DMS114 treated with DMSO at 0.1 percent for 48 hours (cell line): ENCODE measurements at regions not wholly inside any gene's neighbourhood (a gene's known extent, or its start where the extent isn't known, plus 50 kb on each side); places are given as distances from the start of the nearest gene placed in this dataset.
"Not testable (repeated sequence)": the region's sequence is repeated elsewhere in the genome, so short reads cannot be mapped to it uniquely, and the experiment has no call there.

Experiments used
- DNase-seq: peaks from one replicate; lab custom pipeline; 2025; ENCODE audit not compliant: unreplicated experiment; lab: John Stamatoyannopoulos, UW

DNA sequence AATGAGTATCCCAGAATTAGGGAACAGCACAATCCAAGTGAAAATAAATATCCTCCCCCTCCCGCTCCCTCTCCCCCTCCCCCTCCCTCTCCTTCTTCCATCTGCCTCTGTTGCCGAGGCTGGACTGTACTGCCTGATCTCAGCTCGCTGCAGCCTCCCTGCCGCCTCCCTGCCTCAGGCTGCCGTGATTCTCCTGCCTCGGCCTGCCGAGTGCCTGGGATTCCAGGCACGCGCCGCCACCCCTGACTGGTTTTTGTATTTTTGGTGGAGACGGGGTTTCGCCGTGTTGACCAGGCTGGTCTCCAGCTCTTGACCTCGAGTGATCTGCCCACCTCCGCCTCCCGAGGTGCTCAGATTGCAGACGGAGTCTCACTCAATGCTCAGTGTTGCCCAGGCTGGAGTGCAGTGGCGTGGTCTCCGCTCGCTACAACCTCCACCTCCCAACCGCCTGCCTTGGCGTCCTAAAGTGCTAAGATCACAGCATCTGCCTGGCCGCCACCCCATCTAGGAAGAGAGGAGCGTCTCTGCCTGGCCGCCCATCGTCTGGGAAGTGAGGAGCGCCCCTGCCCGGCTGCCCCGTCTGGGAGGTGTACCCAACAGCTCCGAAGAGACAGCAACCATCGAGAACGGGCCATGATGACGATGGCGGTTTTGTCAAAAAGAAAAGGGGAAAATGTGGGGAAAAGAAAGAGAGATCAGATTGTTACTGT lies 178.9 kb upstream of the IPO5 start:
- not testable (repeated sequence) for DNase-seq

DNA sequence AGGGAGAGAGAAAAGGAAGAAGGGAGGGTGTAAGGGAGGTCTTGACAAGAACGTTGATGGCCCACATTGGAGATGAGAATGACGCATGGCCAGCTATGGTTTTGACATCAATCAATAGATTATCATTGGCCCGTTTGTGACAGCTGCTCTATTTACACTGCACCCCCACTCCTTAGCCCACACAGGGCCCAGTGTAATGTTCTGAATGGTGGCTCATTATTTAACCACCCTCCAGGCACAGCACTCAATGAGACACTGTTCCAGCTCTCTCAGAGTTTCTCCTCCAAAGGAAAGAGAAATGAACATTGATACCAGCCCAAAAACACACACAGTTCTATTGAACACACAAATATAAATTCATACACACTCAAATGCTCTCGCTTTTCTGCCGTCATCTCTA lies 173.0 kb upstream of the IPO5 start:
- DNase-seq, result no peak

DNA sequence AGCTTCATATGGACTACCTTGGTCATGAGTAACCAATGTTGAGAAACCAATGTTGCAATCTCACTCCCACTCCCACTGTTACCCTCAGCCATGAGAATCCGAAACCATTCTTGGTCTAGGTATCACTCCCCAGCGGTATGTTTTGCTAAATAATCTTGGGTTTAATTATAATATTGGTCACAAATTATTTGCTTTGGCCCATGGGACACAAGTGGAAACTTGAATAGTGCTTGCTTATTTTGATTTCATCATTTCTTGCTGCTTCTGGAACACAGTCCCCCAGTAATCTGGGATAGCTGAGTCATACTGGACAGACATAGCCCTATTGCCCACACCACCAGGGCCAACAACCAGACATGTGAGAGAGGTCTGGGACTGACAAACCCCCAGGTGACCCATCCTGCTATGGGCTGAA lies 171.6 kb upstream of the IPO5 start:
- no peak for DNase-seq

GRCh38 chr13:97786510-97786909 lies 167.0 kb upstream of the IPO5 start:
- DNase-seq, result no peak

DNA sequence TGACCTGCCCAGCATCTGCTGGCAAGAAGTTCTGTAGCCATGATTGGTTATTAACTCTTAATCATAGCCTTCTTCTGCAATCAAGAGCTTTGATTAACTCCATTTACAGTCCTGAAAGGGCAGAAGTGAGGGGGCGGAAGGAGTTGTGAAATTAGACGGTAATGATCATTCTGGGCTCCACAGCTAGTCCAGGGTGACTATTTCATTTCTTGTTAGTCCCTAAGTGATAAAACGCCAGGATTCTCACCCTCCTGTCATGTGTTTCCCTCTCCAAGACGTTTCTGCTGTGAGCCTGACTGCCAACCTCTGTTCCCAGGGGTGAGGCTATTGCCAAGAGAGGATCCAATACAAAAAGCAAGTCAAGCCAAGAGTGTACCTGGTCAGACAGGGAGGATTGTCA lies 155.9 kb upstream of the IPO5 start:
- no peak for DNase-seq

GRCh38 chr13:97798171-97798821 lies 155.2 kb upstream of the IPO5 start:
- DNase-seq, result no peak

DNA sequence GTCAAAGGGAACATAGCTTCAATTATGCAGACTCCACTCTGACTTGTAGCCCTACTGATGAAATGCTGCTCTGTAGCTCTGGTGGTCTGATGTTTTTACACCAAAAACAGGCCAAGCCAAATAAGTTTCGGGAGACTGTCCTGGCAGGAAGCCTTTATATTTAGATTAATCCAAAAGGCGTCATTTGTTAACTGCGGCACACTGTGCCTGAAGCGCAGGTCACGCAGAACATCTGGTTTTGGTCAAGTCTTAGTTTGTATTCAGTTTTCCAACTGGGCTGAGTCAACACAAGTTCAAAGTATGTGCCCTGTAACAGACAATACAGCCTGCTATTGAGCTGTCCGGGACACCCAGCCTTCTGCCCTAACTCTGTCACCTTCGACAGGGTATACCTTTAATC lies 154.6 kb upstream of the IPO5 start:
- no peak for DNase-seq

- DNase-seq, result no peak
These were observed 151.3 kb upstream of the IPO5 start for GRCh38 chr13:97802213-97802612.

- no peak for DNase-seq
These were observed 143.9 kb upstream of the IPO5 start for GRCh38 chr13:97809576-97809975.

- no peak for DNase-seq
These were observed 143.3 kb upstream of the IPO5 start for GRCh38 chr13:97810152-97810551.

GRCh38 chr13:97822377-97822776 lies 131.1 kb upstream of the IPO5 start:
- no peak for DNase-seq

GRCh38 chr13:97826421-97827012 lies 127.0 kb upstream of the IPO5 start:
- no peak for DNase-seq

DNA sequence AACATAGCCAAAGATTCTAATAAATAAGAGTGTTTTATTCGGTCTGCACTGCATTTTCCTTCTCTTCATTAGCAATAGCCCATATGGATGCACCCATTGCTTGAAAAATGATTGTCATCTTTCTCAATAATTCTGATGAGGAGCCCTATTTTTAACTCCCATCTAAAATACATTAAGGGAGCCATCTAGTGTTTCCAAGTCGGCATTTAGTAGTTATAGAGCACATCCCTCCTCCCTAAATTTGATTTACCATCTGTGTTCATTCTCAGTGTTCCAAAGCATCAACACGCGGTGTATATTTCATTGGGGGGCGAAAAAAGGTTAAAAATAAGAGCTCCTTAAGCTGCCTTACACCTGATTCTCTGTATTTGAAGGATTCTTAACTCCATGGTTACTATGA lies 119.2 kb upstream of the IPO5 start:
- no peak for DNase-seq

GRCh38 chr13:97843189-97843588 lies 110.3 kb upstream of the IPO5 start:
- DNase-seq, result no peak

GRCh38 chr13:97844151-97844550 lies 109.3 kb upstream of the IPO5 start:
- no peak for DNase-seq

GRCh38 chr13:97848886-97849285 lies 104.6 kb upstream of the IPO5 start:
- no peak for DNase-seq

DNA sequence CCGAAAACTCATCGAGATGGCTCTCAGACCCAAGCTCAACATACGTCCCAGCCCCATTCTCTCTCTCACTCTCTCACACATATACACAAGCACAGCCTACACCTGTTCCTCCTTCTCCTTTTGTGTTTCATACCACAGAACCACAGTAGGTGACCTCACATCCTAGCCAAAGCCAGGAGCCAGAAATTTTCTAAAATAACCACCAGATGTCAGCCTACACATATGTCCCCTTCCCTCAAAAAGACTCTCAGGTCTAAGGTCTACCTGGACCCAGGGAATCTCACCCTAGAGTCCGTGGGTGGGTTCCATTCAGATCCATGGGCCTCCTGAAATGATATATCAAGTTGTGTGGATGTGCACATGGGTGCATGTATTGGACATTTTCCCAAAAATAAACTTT lies 104.2 kb upstream of the IPO5 start:
- DNase-seq, result no peak

- DNase-seq, result no peak
These were observed 102.2 kb upstream of the IPO5 start for GRCh38 chr13:97851269-97851668.

- DNase-seq, result no peak
These were observed 101.1 kb upstream of the IPO5 start for GRCh38 chr13:97852181-97852874.

DNA sequence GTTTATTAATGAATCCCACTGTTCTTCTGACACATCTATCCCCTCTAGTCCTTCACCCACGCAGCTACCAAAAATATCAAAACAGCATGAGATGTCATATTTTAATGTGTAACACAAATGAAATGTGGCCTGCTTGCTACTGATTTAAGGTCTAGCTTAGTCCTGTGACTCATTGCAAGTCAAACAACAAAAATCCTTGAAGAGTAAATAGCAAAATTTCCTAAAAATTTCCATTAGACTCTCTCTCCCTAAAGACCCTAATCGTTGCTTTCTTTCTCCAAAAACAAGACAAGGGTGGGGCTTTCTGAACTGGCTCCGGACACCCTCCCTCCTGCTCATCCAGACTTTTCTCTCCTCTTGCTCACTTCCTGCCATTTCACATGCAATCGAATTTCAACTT lies 99.9 kb upstream of the IPO5 start:
- DNase-seq, result no peak

DNA sequence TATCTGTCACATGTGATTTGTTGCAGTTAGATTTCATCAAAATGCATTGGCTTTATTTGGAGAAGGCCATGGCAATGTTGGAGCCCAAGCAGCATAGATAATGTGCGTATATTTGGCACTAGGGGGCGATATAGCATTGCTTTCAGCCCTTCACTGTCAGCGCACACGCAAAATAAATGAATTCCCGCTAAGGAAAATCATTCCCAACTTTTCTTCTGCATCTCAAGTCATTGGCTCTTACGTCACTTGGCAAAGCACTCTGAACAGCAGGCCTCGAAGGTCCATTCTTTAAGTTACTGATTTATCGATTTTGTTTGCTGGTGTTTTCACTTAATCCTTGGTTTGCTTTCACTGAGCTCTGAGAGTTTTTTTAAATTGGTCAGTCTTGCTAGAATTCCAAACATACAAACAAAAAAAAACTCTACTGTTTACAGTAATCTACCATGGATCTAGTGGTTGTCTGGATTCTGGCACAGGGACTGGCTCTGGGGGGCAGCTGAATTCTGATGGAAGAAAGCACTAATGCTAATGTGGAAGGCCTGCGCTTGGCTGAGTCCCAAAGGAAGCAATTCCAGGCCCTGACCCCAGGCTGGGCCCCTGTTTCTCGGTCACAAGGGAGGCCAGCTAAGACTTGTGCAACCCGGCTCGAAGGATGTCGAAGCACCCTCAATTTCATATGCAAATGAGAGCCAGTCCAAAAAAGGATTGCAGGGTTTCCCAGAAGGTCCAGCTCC lies 97.7 kb upstream of the IPO5 start:
- DNase-seq, result peak; percentile 48
